ENCODE measurements at regions not wholly inside any gene's neighbourhood (a gene's known extent, or its start where the extent isn't known, plus 50 kb on each side); places are given as distances from the start of the nearest gene placed in this dataset.

DNA sequence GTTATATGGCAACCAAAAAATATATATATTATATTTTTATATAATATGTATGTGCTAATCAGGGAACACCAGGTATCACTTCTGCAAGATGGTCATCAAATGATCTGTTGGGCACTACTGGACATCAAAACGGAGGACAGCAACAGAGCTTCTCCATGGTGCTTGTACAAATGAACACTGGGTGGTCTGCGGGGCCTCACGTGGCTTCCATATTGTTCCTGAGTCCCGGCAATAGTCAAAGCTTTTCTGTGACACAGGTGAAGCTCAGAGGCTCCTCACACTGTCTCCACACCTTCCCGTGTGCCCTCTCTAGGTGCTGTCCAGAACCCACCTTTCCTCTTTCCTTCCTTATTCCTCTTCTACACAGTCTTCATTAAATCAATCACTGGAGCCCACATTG lies 149.9 kb upstream of the PIRT start:
- in situ Hi-C loops (cut with HindIII; ENCODE audit: low sequenced_read_pairs) = no loop called here

GRCh38 chr17:10984220-10984619 lies 146.3 kb upstream of the PIRT start:
- in situ Hi-C loops (cut with HindIII; ENCODE audit: low sequenced_read_pairs) = no loop called here

GRCh38 chr17:10976401-10976800 lies 138.5 kb upstream of the PIRT start:
- in situ Hi-C loops (cut with HindIII; ENCODE audit: low sequenced_read_pairs) = no loop called here

- in situ Hi-C loops (cut with HindIII; ENCODE audit: low sequenced_read_pairs) = no loop called here
These were observed 130.1 kb upstream of the PIRT start for GRCh38 chr17:10968007-10968406.

DNA sequence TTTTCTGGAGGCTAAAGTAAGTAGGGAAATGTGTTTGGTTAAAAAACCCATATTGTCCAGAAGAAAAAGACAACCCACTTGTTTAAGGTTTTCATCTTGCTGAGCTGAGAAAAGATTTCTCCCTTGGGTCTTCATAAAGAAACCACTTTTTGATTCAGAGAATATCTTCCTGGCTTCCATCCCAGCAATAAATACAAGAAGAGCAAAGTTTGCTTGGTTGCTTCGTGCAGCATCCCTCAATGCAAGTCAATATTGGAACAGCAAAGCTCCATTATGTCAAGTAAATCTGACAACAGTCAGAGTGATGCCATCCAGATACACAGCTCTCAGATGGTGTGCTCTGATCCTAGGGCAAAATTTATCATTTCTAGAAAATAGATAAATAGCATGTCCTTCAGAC lies 118.9 kb upstream of the PIRT start:
- in situ Hi-C loops (cut with HindIII; ENCODE audit: low sequenced_read_pairs) = no loop called here

GRCh38 chr17:10944819-10945218 lies 106.9 kb upstream of the PIRT start:
- in situ Hi-C loops (cut with HindIII; ENCODE audit: low sequenced_read_pairs) = no loop called here

DNA sequence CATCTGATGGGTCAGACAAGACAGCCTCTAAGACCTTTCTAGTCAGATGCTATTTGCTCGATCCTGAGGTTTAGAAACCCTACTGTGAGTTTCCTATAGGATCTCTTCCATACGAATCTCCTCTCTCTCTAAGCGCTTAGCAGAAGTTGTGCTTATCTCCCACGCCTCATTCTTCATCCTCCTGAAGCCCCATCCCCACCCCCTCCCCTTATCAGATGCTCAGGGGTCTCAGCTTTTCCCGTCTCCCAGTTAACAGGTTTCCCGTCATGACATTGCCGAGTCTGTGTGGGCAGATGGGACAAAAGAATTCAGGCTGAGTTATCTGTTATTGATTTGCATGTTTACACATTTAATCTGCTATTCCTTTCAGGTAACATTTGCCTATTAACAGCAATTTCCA lies 99.0 kb upstream of the PIRT start:
- in situ Hi-C loops (cut with HindIII; ENCODE audit: low sequenced_read_pairs) = no loop called here

GRCh38 chr17:10932938-10933337 lies 95.1 kb upstream of the PIRT start:
- in situ Hi-C loops (cut with HindIII; ENCODE audit: low sequenced_read_pairs) = no loop called here

DNA sequence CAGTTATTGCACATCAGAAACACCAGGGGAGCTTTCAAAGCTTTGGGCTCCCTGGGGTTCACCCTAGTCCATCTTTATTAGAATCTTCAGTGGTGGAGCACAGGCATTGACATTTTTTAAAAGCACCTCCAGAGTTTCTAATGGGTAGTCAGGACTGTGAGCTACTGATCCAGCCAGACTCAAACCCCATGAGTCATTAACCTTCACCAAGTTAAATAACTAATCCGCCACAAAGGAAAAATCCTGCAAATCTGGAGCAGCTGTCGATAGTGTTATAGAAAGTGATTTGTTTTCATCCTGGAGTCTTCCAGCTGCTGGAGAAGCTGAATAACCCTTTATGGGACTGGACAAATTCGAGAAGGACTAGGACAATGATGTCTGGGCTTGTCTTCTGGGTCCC lies 93.2 kb upstream of the PIRT start:
- in situ Hi-C loops (cut with HindIII; ENCODE audit: low sequenced_read_pairs) = no loop called here

DNA sequence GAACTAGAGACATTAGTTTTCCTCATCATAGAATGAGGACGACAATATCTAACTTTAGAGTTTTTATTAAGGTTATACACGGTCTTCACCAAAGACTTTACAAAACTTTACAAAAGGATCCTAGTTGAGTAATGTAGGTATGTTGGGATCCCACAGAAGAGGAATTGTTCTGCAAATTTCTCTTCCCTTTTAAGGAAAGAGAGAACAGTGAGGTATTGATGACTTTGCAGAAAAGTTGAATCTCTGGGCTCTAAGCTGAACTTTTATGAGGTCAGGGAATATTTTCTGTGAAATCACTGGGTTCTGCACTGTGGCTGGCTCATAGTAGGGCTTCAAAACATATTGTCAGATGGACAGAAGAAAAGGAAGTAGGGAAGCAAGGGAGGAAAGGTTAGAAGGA lies 89.8 kb upstream of the PIRT start:
- in situ Hi-C loops (cut with HindIII; ENCODE audit: low sequenced_read_pairs) = no loop called here

DNA sequence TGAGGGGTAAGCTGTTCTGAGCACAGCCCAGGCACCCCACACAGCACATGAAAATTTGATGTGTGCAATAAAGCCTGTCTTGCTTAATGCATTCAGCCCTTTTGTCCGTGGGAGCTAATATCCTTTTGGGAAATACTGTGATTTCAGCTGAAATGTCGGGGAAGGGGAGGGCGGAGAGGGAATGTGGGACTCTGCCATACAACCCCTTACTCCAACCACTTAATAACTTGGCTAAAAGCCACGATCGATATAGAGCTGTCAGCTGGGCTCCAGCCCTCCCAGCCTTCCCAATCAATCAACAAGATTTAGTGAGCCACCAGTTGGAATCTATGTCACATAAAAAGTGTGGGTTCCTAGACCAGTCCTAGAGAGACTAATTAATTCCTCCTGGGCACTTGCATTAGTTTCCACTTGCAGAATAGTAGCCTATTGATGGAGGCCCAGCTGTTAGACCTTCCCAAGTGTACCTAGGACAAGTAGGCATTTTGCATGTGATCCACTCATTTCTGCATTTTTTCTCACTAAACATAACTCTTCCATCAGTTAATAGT lies 82.7 kb upstream of the PIRT start:
- in situ Hi-C loops (cut with HindIII; ENCODE audit: low sequenced_read_pairs) = no loop called here

- in situ Hi-C loops (cut with HindIII; ENCODE audit: low sequenced_read_pairs) = no loop called here
These were observed 69.5 kb upstream of the PIRT start for GRCh38 chr17:10907370-10907769.

DNA sequence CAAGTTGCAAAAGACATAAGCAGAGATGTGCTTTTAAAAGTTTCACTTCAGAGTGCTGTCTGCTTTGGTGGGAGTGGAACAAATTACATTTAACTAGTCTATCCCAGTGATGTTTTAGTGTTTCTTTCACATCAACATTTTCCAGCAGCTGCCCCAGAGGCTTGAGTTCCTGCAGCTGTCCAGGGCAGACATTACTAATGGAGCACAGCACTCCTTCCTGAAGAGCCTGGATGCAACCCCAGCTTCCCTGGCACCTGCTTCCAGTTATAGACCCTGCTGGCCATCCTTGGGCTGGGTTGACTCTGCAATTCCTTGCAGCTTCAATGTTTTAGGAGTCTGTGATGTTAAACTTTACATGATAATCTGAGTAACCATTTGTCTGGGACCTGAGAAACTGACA lies 61.4 kb upstream of the PIRT start:
- in situ Hi-C loops (cut with HindIII; ENCODE audit: low sequenced_read_pairs) = no loop called here

DNA sequence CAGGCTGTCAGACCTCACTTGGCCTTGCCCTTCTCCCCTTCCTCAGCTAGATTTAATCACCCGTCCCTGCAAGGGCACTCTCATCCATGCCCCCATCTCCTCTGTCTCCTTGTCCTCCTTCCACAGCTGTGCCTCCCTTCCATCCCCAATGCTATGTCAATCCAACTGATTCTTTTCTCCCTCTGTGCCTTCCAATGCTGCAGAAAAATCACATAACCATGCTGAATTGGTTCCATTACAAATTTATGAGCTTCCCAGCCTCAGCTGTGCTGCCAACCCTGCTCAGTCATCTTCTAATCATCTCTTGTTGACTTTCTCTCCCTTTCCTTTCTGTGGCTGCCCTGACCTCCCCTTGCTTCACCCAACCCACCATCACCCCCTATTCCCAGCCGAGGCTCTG lies 56.3 kb upstream of the PIRT start:
- in situ Hi-C loops (cut with HindIII; ENCODE audit: low sequenced_read_pairs) = no loop called here

DNA sequence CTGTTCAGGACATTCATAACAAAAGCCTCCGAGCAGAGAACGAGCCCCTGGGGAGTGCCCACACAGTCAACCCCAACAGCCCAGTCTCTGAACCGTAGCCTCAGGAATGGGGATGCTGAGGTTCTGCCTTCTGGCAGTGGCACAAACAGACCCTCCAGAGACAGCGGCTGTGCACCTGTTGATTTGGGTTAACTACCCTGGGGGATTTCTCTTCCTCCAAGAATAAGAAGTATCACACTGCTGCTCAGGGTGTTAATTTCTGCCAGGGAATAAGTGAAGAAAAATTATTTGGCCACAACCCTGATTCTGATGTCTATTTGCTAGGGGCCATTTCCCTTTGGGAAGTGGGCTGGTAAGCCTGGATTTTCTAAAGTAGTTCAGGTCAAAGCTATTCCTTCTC lies 51.0 kb upstream of the PIRT start:
- in situ Hi-C loops (cut with HindIII; ENCODE audit: low sequenced_read_pairs) = no loop called here
